ENCODE measurements at regions not wholly inside any gene's neighbourhood (a gene's known extent, or its start where the extent isn't known, plus 50 kb on each side); places are given as distances from the start of the nearest gene placed in this dataset.

DNA sequence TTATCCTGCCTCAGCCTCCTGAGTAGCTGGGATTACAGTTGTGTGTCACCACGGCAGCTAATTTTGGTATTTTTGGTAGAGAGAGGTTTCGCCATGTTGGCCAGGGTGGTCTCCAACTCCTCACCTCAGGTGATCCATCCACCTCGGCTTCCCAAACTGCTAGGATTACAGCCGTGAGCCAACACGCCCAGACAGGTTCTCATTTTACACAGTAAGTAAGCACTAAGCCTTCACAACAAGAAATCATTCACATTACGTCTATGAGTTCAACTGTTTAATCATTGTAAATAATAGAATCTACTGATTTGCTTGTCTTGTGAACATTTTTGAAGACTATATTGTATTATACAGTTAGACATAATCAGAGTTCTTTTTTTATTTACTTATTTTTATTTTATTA lies 131.5 kb upstream of the LRATD1 start:
- TF ChIP-seq, protein P1, sequence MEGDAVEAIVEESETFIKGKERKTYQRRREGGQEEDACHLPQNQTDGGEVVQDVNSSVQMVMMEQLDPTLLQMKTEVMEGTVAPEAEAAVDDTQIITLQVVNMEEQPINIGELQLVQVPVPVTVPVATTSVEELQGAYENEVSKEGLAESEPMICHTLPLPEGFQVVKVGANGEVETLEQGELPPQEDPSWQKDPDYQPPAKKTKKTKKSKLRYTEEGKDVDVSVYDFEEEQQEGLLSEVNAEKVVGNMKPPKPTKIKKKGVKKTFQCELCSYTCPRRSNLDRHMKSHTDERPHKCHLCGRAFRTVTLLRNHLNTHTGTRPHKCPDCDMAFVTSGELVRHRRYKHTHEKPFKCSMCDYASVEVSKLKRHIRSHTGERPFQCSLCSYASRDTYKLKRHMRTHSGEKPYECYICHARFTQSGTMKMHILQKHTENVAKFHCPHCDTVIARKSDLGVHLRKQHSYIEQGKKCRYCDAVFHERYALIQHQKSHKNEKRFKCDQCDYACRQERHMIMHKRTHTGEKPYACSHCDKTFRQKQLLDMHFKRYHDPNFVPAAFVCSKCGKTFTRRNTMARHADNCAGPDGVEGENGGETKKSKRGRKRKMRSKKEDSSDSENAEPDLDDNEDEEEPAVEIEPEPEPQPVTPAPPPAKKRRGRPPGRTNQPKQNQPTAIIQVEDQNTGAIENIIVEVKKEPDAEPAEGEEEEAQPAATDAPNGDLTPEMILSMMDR (IDR thresholded peaks at IDR 0.05): no peak
- no peak for TF ChIP-seq RARB (CRISPR knock-in tag; IDR thresholded peaks at IDR 0.05)
- no peak for TF ChIP-seq ESRRA (IDR thresholded peaks at IDR 0.05; ENCODE audit: borderline replicate concordance, low read length)
- TF ChIP-seq POLR2A (IDR thresholded peaks at IDR 0.05; ENCODE audit: low read length): no peak
- TF ChIP-seq, protein P2, sequence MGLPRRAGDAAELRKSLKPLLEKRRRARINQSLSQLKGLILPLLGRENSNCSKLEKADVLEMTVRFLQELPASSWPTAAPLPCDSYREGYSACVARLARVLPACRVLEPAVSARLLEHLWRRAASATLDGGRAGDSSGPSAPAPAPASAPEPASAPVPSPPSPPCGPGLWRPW (IDR thresholded peaks at IDR 0.05): no peak
- TF ChIP-seq RAD21 (conservative IDR thresholded peaks at IDR 0.05 in 1 of 2, IDR thresholded peaks at IDR 0.05 in 1 of 2): no peak
- TF ChIP-seq PHF8 (IDR thresholded peaks at IDR 0.05; ENCODE audit: borderline replicate concordance, low read depth): no peak
- no peak for TF ChIP-seq EP300 (IDR thresholded peaks at IDR 0.05)
- TF ChIP-seq, protein P3, sequence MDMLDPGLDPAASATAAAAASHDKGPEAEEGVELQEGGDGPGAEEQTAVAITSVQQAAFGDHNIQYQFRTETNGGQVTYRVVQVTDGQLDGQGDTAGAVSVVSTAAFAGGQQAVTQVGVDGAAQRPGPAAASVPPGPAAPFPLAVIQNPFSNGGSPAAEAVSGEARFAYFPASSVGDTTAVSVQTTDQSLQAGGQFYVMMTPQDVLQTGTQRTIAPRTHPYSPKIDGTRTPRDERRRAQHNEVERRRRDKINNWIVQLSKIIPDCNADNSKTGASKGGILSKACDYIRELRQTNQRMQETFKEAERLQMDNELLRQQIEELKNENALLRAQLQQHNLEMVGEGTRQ (IDR thresholded peaks at IDR 0.05): no peak
- TF ChIP-seq MAZ (IDR thresholded peaks at IDR 0.05; ENCODE audit: borderline replicate concordance, low read depth, low read length): no peak
- TF ChIP-seq, protein P4, sequence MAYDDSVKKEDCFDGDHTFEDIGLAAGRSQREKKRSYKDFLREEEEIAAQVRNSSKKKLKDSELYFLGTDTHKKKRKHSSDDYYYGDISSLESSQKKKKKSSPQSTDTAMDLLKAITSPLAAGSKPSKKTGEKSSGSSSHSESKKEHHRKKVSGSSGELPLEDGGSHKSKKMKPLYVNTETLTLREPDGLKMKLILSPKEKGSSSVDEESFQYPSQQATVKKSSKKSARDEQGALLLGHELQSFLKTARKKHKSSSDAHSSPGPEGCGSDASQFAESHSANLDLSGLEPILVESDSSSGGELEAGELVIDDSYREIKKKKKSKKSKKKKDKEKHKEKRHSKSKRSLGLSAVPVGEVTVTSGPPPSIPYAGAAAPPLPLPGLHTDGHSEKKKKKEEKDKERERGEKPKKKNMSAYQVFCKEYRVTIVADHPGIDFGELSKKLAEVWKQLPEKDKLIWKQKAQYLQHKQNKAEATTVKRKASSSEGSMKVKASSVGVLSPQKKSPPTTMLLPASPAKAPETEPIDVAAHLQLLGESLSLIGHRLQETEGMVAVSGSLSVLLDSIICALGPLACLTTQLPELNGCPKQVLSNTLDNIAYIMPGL (CRISPR knock-in tag; IDR thresholded peaks at IDR 0.05; ENCODE audit: borderline replicate concordance): no peak

Measured in A549 (cell line).